GM19240 (cell line): ENCODE measurements at regions not wholly inside any gene's neighbourhood (a gene's known extent, or its start where the extent isn't known, plus 50 kb on each side); places are given as distances from the start of the nearest gene placed in this dataset.

ENCODE experiments used
- DNase-seq: peaks from one replicate; pipeline ENCODE4 v3.0.0; 2011; ENCODE audit warnings: low spot score; ENCODE audit not compliant: insufficient read length

DNA sequence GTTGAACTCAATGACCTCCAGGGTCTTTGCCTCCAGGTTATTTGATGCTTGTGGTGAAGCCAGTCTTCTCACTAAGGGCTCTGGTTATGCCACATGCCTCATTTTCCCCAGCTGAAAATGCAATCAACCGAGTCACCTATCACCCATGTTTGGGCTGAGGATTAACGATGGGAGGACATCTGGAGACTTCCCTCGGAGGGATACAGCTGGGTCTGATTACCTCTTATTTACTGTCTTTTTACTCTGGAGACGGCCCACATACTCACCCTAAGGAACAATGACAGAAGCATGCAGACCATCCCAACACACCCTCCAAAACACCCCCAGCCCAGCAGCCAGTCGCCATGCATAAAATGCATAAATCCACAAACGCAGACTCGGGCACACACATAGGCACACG is 187.4 kb downstream of the OPA1 start:
- DNase-seq: no peak

DNA sequence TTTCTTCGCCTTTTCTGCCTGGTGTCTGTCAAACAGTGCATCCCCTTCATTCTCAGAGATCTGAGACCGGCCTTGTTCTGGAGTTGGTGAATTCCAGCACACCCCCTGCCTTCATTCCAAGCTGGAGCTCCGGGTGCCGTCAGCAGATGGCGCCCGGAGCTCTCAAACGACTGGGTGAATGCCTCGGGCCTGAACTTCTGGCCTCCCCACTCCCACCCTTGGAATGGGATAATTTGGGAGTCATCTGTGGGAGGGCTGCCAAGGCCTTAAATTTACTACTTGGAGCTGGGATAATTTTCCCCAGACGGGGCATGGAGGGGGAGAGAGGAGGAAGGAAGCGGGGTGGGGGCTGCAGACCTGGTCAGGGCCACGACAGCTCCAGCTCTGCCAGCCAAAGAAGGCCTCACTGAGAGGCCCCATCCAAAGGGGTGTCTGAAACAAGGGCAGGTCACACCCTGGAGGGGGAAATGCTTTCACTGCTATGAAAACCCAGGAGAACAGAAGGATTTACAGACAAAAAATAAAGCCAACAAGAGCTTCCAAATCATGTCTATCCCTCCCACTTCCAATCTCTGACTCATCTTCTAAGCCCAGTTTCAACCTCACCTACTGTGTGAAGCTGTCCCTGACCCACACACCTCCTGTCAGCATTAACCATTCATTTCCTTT is 187.9 kb downstream of the OPA1 start:
- peak; percentile 19 for DNase-seq

DNA sequence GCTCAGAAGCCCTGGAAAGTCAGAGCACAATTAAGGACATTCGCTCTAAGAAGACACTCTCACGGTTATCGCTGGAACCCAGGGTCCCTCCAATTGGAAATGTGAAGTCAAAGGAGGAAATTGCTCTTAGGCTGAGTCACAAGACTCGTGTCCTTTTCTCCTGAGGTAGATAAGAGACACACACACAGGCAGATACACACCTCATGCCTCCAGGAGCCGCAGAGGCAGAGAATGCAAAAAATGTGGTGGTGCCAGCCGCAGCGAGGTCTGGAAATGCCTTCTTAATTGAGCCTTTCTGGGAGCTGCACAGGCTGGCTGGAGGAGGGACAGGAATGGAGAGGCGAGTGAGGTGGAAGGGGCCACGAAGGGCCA is 189.3 kb downstream of the OPA1 start:
- no peak for DNase-seq

DNA sequence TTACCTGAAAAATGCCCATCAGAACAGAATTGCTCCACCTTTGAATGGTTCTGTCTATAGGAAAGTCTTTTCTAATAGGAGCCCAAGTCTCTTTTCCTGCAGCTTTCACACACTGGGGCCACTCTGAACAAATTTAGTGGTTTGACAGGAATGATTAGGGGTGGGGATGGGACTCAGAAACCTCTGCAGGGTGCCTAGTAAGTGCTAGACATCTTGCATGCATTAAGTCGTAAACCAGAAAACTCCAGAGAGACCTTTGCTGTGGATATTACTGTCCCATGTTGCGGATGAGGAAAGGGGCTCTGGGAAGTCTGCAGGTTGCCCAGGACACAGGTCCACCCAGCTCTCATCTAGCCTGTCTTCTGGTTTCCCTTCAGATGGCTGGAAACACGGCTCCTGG is 189.7 kb downstream of the OPA1 start:
- no peak for DNase-seq

DNA sequence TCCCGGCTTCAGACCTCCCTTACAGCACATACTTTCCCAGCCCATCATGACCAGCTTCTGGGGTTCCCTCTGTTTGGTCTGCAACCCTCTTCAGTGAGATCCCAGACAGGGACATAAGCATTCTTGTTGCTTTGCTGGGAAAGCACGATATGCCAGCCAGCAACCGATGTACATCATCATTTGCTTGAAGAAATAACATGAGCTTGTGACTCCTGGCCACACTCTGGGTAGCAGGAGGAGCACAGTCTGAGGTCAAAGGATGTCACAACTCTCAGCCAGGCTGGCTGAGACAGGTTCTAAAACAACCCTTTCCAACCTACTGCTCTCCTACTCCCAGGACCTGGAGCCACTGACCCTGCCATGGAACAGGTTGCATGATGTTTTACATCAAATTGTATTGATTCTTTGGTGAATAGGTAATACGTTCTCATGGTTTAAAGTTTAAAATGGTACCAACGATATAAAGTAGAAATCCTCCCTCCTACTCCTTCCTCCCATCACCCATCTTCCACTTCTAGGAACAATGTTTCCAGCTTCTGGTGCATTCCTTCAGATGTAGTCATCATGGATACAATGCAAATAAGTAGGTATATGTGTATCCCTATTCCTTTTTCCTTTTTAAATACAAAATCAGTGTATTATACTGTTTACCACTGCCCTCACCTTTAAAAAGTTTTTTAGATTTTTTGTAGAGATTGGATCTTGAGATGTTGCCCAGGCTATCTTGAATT is 190.3 kb downstream of the OPA1 start:
- no peak for DNase-seq

DNA sequence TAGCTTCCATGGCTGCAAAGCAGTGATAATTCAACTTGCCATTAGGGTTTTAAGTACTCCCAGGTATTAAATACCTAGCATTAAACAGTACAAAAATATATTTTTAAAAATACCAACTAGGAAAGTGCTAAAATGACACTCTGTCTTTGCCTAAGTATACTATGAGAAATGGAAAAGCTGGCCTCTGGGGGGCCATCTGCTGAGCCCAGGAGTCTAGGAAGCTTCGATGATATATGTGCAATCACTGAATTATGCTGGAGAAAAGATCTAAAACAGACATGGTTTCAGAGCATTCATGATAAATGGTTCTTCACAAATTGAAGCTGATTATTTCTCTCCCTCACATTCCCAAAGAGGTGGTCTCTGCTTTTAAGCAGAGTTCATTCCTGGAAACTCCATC is 191.8 kb downstream of the OPA1 start:
- DNase-seq: no peak

DNA sequence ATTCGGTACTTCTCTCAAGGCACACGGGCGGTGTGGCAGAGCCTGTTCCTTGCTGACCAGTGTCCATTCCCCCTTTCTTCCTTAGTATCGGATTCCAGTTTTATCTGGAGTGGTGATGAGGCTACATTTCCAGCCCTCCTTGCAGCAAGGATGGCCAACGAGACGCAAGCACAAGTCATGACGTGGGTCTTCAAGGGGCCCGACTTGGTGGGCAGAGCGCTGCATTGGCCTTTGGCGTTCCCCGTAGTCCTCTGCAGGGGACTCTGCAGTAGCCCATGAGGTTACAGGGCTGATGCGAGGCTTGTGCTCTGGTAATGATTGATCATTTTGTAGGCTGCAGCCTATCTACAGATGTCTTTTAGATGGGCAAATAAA is 194.5 kb downstream of the OPA1 start:
- no peak for DNase-seq

DNA sequence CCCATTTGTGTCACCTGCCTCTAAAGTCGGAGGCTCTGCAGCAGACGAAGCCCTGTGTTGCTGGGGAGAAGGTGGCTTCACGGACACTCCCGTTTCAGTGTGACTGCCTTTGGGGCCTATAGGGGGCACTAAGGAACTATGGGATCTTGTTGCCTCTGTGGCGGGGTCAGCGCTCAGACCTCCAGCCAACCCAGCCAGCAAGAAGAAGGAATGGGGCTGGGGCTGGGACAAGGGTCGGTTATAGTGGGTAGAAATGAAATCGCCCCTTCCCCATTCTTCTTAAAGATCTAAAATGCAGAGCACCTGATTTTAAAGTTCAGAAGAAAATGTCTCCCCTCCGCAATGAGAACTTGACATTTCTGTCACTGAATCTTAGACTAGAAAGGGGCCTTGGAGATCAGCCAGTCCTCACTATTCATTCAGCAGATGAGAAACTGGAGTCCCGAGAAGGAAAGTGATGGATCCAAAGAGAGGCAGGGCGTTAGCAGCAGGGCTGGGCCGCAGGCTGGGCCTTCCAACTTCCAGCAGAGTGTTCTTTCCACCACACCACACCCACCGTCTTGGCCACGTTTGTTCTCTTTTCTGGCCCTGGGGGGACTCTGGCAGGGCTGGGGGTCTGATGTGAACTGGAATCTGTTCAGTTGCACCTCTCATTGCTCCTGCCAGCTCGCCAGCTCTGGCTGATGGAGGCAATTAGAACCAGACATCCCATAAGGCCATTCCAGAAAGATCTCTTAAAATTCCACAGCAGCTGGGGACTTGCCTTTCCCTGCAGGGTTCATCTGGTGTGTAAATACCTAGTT is 195.4 kb downstream of the OPA1 start:
- DNase-seq: peak; percentile 63

DNA sequence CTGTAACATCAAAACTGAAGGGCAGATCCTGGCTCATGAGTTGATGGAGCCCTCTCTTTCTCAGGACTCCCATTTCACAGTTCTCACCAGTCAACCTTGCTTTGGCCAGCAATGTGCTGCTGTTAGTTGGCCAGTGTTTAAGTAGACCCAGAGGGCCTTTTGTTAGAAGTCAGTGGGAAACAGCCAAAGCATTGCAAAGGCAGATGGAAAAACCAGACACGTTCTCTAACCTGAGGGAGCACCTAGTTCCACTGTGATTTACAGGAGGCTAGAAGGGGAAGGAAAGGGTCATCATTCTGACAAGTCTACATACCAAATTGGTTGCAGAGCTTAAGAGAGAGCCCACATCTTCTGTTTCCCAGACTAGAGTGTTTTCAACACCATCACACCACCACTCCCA is 196.4 kb downstream of the OPA1 start:
- no peak for DNase-seq

DNA sequence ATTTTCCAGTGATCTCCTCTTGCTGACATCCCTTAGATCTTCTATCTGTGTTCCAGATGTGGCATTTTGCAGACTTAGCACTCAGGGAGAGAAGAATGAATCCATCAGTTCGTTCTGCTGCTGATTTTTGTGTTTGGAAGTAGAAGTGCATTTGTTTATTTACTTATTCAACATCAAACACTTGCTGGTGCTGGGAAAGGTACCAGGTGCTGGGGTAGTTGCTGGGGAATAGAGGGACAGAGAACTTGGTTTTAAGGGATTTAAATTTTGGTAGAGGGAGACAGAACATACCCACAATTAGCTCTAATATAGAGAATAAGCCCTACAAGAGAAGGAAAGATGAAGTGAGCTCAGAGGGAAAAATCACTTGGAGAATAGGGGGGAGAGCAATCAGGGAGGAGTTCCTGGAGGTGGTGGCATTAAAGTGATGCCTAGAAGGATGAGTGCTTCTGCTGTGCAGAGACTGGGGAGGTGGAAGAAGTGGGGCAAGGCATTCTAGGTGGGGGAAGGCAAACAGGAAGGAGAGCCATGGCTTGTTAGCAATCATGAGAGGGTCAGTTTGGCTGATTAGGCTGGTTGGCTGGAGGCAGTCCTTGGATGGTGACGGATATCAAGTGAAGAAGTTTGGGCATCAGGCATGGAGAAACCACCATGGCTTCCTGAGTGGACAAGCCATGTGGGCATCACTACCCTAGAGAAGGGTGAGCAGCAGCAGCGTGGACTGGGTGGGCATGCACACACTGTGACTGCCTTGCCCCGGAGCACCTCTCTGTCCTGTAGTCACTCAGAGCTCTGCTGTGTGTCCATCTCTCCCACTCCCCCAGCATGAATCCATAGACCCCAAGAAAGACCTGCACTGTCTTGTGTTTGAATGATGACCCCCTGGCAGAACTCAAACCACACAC is 197.3 kb downstream of the OPA1 start:
- no peak for DNase-seq

DNA sequence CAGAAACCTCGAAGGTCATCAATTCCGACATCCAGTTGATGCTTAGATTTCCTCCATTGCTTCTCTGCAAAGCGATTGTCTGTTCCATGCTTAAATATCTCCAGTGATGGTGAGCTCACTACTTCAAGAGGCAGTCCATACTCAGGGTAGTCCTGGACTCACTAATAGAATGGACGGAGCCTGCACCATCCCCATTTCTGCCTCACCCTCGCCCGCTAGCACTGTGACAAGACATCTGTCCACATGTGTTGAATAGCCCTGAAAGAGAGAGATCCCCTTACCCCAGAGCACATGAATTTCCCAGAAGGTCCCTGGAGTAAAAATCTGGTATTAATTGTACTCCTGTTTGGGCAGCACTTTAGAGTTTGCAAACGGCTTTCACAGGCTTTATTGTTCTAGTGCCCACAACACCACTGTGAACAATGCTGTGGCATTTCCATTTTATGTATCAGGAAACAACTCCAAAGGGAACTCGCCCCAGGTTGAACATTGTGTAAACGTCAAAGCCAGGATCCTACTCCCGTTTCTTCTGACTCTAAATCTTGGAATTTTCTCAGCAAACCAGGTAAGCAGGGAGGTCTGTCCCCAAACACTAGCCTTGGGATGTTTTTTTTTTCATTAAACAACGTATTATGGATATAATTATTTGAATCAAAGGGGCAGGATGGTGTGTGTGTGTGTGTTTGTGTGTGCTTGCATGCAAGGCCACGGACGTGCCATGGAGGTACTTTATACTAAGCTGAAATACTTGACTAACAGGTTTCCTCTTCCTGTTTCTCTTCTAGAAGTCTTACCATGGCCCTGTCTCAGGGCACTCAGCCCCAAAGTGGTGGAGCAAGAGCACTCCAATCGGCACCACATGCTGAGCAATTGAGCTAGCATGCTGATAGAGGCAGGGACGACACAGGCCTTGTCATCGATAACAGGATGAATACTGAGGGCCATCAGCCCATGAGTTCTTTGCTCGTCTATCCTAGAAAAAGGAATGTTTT is 198.3 kb downstream of the OPA1 start:
- no peak for DNase-seq

DNA sequence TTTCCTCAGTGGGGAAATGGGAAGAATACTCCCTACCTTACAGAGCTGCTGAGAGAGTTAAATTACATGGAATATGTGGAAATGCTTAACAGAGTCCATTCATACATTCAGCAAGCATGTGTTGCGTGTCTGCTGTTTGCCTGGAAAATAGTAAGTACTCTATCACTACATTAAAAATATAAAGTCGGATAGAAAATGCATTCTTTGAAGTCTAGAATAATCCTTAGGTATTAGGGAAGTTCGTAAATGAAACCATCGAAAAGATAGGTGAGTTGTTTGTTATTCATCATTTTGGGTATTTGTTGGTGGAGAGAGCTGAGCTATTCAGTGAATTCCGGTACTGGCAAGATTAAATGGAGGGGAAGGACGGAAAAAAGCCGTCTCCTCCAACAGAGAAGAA is 200.1 kb downstream of the OPA1 start:
- no peak for DNase-seq

DNA sequence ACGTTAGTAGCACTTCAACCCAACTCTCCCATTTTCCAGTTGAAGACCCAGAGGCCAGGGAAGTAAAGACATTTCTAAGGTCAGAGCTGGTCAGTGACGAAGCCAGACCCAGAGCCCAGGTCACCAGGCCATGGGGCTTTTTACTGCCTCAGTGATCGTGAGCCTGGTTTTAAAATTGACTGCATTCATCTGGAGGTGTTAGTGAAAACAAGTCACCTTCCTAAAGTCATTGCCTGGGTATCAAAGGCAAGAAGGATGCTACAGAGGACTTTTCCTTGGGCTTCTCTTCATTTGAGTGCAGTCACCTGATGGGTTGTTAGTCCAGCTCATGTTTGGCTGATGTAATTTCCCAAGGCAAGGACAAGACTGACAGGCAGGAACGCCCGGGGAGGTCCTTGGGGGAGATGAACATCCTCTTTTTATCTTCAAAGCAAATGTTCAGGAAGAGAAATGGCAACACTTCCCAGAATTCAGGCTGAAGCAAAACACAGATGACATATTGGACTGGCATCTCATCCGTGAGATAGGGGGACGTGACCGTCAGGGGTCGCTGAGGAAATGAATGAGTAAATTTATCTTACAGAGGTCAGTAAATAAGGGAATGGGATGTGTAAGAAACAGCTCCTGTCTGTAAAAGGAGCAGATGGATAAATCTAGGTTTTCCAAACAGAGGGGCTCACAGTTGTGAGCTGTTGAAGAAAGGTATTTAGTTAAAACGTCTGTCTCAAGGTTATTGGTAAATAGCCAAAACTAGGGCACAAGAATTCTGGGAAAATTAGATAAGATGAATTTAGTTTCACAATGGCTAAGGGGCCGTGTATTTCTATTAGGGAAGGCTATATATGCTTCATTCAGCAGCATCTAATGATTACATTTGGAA is 201.2 kb downstream of the OPA1 start:
- no peak for DNase-seq

DNA sequence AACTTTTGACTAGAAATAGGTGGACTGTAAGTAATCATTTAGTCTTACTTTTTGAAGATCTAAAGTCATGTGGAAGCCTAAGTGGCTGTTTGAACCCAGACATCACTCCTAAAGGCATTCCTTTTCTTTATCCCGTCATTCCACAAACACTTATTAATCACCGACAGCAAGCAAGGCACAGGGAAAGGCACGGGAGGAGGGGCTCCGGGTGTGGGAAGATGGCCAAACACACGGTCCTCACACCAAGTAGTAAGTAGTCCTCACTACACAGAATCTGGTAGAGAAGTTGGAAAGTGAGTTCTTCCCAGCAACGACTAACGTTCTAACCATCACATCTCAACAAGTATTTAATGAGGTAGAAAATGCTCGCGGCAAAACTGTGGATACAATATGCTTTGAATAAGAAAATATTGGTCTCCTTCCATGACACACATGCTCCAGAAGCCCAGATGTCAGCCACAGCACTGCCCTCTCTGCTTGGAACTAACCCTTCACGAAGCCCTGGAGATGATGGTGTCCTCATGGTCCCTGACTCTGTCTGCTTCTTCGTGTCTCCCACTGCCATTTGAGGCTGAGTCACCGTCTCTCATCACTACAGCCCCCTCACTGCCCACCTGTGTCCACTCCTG is 202.2 kb downstream of the OPA1 start:
- no peak for DNase-seq

DNA sequence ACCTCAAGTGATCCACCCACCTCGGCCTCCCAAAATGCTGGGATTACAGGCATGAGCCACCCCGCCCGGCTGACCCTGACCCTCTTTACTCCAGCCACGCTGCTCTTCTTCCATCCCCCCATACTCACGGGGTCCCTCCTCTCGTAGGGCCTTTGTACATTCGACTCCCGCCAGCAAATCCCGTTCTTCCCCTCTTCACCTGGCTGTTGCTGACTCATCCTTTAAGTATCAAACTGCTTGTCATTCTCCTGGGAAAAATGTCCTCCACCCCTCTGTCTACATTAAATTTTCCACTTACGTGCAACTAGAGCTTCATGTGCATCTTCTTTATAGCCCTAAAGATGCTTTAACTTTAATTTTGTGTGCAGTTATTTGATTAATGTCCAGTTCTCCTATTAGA is 203.1 kb downstream of the OPA1 start:
- no peak for DNase-seq

DNA sequence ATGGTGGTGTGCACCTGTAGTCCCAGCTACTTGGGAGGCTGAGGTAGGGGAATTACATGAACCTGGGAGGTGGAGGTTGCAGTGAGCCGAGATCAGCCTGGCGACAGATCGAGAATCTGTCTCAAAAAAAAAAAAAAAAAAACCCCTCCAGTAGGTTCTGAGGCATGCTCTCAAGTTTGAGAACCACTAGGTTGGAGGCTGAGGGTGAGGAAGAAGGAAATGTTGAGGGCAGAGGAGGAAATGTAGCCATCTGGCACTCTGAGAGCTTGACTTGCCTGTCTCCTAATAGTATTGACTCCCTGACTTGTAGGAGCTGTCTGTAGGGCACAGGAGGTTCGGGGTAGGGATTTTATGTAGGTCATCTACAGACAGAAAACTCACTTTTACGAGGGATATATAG is 204.6 kb downstream of the OPA1 start:
- DNase-seq: no peak

DNA sequence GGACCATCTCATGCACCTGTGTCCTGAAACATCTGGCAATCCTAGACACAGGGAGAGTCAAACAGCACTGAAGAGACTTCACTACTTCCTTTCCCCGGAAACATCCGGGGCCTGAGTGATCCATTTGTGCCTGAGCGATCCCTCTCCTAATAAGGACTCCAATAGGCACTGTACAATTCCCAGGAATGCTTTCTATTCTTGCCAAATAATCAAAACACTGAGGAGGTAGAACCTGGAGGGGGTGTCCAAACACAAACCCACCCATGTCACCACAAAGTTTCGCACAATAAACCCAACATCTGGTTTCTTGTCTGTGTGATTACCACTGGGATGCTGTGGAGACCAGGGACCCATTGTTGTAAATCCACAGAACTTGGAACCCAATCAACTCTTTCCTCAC is 205.0 kb downstream of the OPA1 start:
- no peak for DNase-seq

DNA sequence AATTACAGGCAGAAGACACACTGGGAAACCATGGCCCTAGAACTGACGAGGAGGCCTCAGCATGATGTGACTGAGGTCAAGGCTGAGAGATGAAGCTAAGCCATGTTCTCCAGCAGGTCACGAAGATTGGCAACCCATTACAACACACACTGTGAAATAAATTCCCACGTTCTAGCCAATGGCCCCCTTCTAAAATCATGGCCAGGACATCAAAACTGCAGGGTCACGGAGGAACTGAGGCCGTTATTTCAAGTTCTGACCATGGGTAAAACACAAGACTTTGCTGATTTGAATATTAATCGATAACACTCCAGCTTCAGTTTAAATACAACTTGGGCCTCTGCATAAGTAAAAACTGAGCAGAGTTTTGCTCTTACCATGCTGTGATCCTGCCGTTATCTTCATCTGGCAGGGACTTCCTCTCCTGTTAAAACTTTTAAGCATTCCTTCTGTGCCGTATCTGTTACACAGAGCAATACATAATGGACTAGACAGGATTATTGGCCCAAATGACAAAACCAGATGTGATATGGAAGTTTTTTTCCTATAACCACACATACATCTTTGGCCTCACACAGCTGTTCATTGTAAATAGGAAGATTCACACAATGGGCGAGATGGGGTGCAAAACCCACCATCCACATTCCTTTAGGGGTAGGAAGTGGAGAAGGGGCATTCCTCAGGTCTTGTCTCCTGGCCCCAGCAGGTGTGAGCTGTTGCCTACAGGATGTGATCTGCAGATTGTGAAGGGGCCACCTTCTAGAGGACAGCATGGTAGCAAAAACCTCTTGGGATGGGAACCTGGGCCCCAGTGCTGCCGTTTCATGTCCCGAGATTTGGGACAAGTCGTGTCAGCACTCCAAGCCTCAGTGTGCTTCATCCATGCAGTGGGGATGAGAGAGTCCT is 207.4 kb downstream of the OPA1 start:
- DNase-seq: no peak
